HepG2 (cell line): ENCODE measurements at regions not wholly inside any gene's neighbourhood (a gene's known extent, or its start where the extent isn't known, plus 50 kb on each side); places are given as distances from the start of the nearest gene placed in this dataset.

Experiments
- AGO2 ChIP-seq: fragments of 200-400 bp; formaldehyde crosslinking; optimal IDR thresholded peaks from 2 replicates; pipeline ENCODE3; 2017; ENCODE audit warnings: mild to moderate bottlenecking, low read depth, low read length, moderate library complexity
- ARNT ChIP-seq: fragments of 450-650 bp; IDR thresholded peaks from 2 replicates; pipeline ENCODE4 v1.6.1; 2017
- CENPBD1 ChIP-seq: sonication (generic); formaldehyde crosslinking; IDR thresholded peaks from 2 replicates; pipeline ENCODE4 v1.8.0; 2022; ENCODE audit warnings: missing genetic modification reagents, low read depth, mild to moderate bottlenecking, borderline replicate concordance
- CHD4 ChIP-seq: fragments of 200-600 bp; sonication (generic); IDR thresholded peaks from 2 replicates; pipeline ENCODE4 v1.7.0; 2017; ENCODE audit warnings: mild to moderate bottlenecking, low read length, borderline replicate concordance
- CREB3 ChIP-seq: sonication (generic); formaldehyde crosslinking; IDR thresholded peaks from 2 replicates; pipeline ENCODE4 v1.5.0; 2020; ENCODE audit warnings: missing genetic modification reagents
- HCFC1 ChIP-seq: fragments of 150-350 bp; IDR thresholded peaks from 2 replicates; pipeline ENCODE4 v1.6.1; 2014; ENCODE audit warnings: low read depth, low read length
- HDAC1 ChIP-seq: sonication (generic); formaldehyde crosslinking; IDR thresholded peaks from 2 replicates; pipeline ENCODE4 v1.5.1; 2020; ENCODE audit warnings: mild to moderate bottlenecking, missing genetic modification reagents
- HNRNPH1 ChIP-seq: fragments of 200-400 bp; formaldehyde crosslinking; optimal IDR thresholded peaks from 2 replicates; pipeline ENCODE3; 2017; ENCODE audit warnings: mild to moderate bottlenecking, low read depth, low read length
- IRF2 ChIP-seq: IDR thresholded peaks from 2 replicates; pipeline ENCODE4 v1.6.1; 2018; ENCODE audit warnings: missing genetic modification reagents, missing compliant biosample characterization
- ISL2 ChIP-seq: sonication (generic); formaldehyde crosslinking; IDR thresholded peaks from 2 replicates; pipeline ENCODE4 v1.5.0; 2020; ENCODE audit warnings: missing genetic modification reagents
- MAF1 ChIP-seq: sonication (generic); formaldehyde crosslinking; IDR thresholded peaks from 2 replicates; pipeline ENCODE4 v1.5.0; 2020; ENCODE audit warnings: missing genetic modification reagents, borderline replicate concordance
- MIER2 ChIP-seq: IDR thresholded peaks from 2 replicates; pipeline ENCODE4 v1.6.1; 2016; ENCODE audit warnings: missing biosample characterization, missing genetic modification reagents
- NFE2 ChIP-seq: sonication (generic); formaldehyde crosslinking; IDR thresholded peaks from 2 replicates; pipeline ENCODE4 v1.4.0; 2020; ENCODE audit warnings: missing genetic modification reagents
- NR2C2 ChIP-seq: sonication (generic); formaldehyde crosslinking; IDR thresholded peaks from 2 replicates; pipeline ENCODE4 v1.4.0; 2020; ENCODE audit warnings: missing genetic modification reagents, mild to moderate bottlenecking, moderate library complexity, borderline replicate concordance
- PHF5A ChIP-seq: IDR thresholded peaks from one replicate; pipeline ENCODE4 v1.6.1; 2018; ENCODE audit warnings: low read depth, missing genetic modification reagents; ENCODE audit not compliant: unreplicated experiment
- PTBP1 ChIP-seq: fragments of 200-400 bp; formaldehyde crosslinking; IDR thresholded peaks from 2 replicates; pipeline ENCODE4 v1.6.1; 2018; ENCODE audit warnings: low read length, low read depth; ENCODE audit not compliant: poor library complexity, severe bottlenecking
- RARG ChIP-seq: sonication (generic); formaldehyde crosslinking; IDR thresholded peaks from 2 replicates; pipeline ENCODE4 v1.4.0; 2020; ENCODE audit warnings: low read depth, mild to moderate bottlenecking, missing genetic modification reagents
- RFX5 ChIP-seq: IDR thresholded peaks from 2 replicates; pipeline ENCODE4 v1.6.1; 2011; ENCODE audit warnings: low read depth, low read length, improper control_type of control experiment
- SSRP1 ChIP-seq: IDR thresholded peaks from 2 replicates; pipeline ENCODE4 v1.6.1; 2016; ENCODE audit warnings: control low read depth
- TFE3 ChIP-seq: IDR thresholded peaks from 2 replicates; pipeline ENCODE4 v1.6.1; 2016
- YEATS4 ChIP-seq: sonication (generic); formaldehyde crosslinking; IDR thresholded peaks from 2 replicates; pipeline ENCODE4 v1.4.0; 2020; ENCODE audit warnings: missing genetic modification reagents, borderline replicate concordance
- ZFP37 ChIP-seq: sonication (generic); formaldehyde crosslinking; IDR thresholded peaks from 2 replicates; pipeline ENCODE4 v1.4.0; 2020; ENCODE audit warnings: missing genetic modification reagents, borderline replicate concordance
- ZMYM4 ChIP-seq: sonication (generic); formaldehyde crosslinking; IDR thresholded peaks from 2 replicates; pipeline ENCODE4 v1.8.1; 2023; ENCODE audit warnings: mild to moderate bottlenecking, missing genetic modification reagents
- ZNF354B ChIP-seq: sonication (generic); formaldehyde crosslinking; IDR thresholded peaks from 2 replicates; pipeline ENCODE4 v1.8.0; 2022; ENCODE audit warnings: mild to moderate bottlenecking, missing genetic modification reagents
- ZNF431 ChIP-seq: sonication (generic); formaldehyde crosslinking; IDR thresholded peaks from 2 replicates; pipeline ENCODE4 v1.9.0; 2022; ENCODE audit warnings: missing genetic modification reagents, low read depth, mild to moderate bottlenecking, borderline replicate concordance
- ZNF576 ChIP-seq: sonication (generic); formaldehyde crosslinking; IDR thresholded peaks from 2 replicates; pipeline ENCODE4 v1.4.0; 2020; ENCODE audit warnings: mild to moderate bottlenecking, missing genetic modification reagents
- ZSCAN5A ChIP-seq: sonication (generic); formaldehyde crosslinking; IDR thresholded peaks from 2 replicates; pipeline ENCODE4 v1.8.0; 2022; ENCODE audit warnings: mild to moderate bottlenecking, missing genetic modification reagents, borderline replicate concordance

- no peak for TF ChIP-seq ZFP37 (CRISPR knock-in tag)
- TF ChIP-seq CHD4, result no peak
- peak; percentile 61 for TF ChIP-seq PHF5A (CRISPR knock-in tag)
- peak; percentile 41 for TF ChIP-seq TFE3 (CRISPR knock-in tag)
- no peak for TF ChIP-seq MAF1 (CRISPR knock-in tag)
- 0 out of 2 replicates have a peak, but pooled peaks have one; percentile 31 for TF ChIP-seq MIER2
- TF ChIP-seq IRF2 (CRISPR knock-in tag), result 0 out of 2 replicates have a peak, but pooled peaks have one; percentile 25
- no peak for TF ChIP-seq HNRNPH1
- TF ChIP-seq RFX5, result no peak
- no peak for TF ChIP-seq ZSCAN5A (CRISPR knock-in tag)
- TF ChIP-seq NFE2, result no peak
- peak; percentile 75 for TF ChIP-seq ISL2 (CRISPR knock-in tag)
- no peak for TF ChIP-seq SSRP1 (CRISPR knock-in tag)
- TF ChIP-seq NR2C2 (CRISPR knock-in tag), result peak; percentile 71; the same call in 1 of the 2 replicates
- TF ChIP-seq CENPBD1 (CRISPR knock-in tag), result no peak
- TF ChIP-seq HCFC1, result no peak
- TF ChIP-seq ZMYM4 (CRISPR knock-in tag), result peak; percentile 85
- TF ChIP-seq RARG (CRISPR knock-in tag), result no peak
- no peak for TF ChIP-seq ARNT
- peak; percentile 55; the same call in 1 of the 2 replicates for TF ChIP-seq HDAC1
- no peak for TF ChIP-seq CREB3 (CRISPR knock-in tag)
- TF ChIP-seq PTBP1, result no peak
- no peak for TF ChIP-seq ZNF431 (CRISPR knock-in tag)
- TF ChIP-seq ZNF354B (CRISPR knock-in tag), result no peak
- TF ChIP-seq YEATS4 (CRISPR knock-in tag), result 0 out of 2 replicates have a peak, but pooled peaks have one; percentile 24
- no peak for TF ChIP-seq AGO2
- TF ChIP-seq ZNF576 (CRISPR knock-in tag), result no peak
These were observed 325.2 kb downstream of the WDR72 start (continued) for GRCh38 chr15:53434174-53434678.
